OCI-LY1 (cell line): ENCODE measurements at regions not wholly inside any gene's neighbourhood (a gene's known extent, or its start where the extent isn't known, plus 50 kb on each side); places are given as distances from the start of the nearest gene placed in this dataset.
A peak's percentile ranks its signal among the peaks of the same experiment; 100 is the strongest.
"Not testable (repeated sequence)": the region's sequence is repeated elsewhere in the genome, so short reads cannot be mapped to it uniquely, and the experiment has no call there.

Experiments used
- H2AFZ ChIP-seq: fragments of 200-600 bp; sonication (generic), shearing (Covaris generic); 2 replicates; pipeline ENCODE4 v1.6.0; 2014; ENCODE audit warnings: antibody characterized with exemption, mild to moderate bottlenecking, low read length
- H3F3A ChIP-seq: fragments of 200-600 bp; sonication (generic), shearing (Covaris generic); 2 replicates; pipeline ENCODE4 v1.6.0; 2014; ENCODE audit warnings: mild to moderate bottlenecking, antibody characterized with exemption, low read length, moderate library complexity; ENCODE audit not compliant: insufficient read depth
- H3K27ac ChIP-seq: fragments of 200-600 bp; sonication (generic); 2 replicates; pipeline ENCODE4 v1.5.1; 2014; ENCODE audit warnings: low read length, mixed run types, mild to moderate bottlenecking, low read depth; ENCODE audit not compliant: poor library complexity, severe bottlenecking
- H3K27me3 ChIP-seq: fragments of 200-600 bp; sonication (generic); 2 replicates; pipeline ENCODE4 v1.6.0; 2014; ENCODE audit warnings: antibody characterized with exemption, mild to moderate bottlenecking, low read length, moderate library complexity; ENCODE audit not compliant: insufficient read depth
- H3K36me3 ChIP-seq: fragments of 200-600 bp; sonication (generic); 2 replicates; pipeline ENCODE4 v1.6.1; 2014; ENCODE audit warnings: mild to moderate bottlenecking, antibody characterized with exemption, low read length, moderate library complexity, mixed read lengths; ENCODE audit not compliant: insufficient read depth
- H3K4me1 ChIP-seq: fragments of 200-600 bp; sonication (generic); 2 replicates; pipeline ENCODE4 v1.5.1; 2014; ENCODE audit warnings: mild to moderate bottlenecking, low read length, moderate library complexity; ENCODE audit not compliant: insufficient read depth, severe bottlenecking
- H3K4me2 ChIP-seq: fragments of 200-600 bp; sonication (generic), shearing (Covaris generic); 2 replicates; pipeline ENCODE4 v1.6.1; 2014; ENCODE audit warnings: low read length
- H3K4me3 ChIP-seq: fragments of 200-600 bp; sonication (generic); 2 replicates; pipeline ENCODE4 v1.5.1; 2014; ENCODE audit warnings: low read length, low read depth, mild to moderate bottlenecking, mixed read lengths; ENCODE audit not compliant: poor library complexity, severe bottlenecking
- H3K79me2 ChIP-seq: fragments of 200-600 bp; shearing (Covaris generic); 2 replicates; pipeline ENCODE4 v1.6.1; 2016; ENCODE audit warnings: mixed run types, low read length, mixed read lengths; ENCODE audit not compliant: insufficient read depth
- H3K9ac ChIP-seq: fragments of 200-600 bp; sonication (generic), shearing (Covaris generic); 2 replicates; pipeline ENCODE4 v1.6.1; 2014; ENCODE audit warnings: mild to moderate bottlenecking, low read length, mixed read lengths
- H3K9me2 ChIP-seq: fragments of 200-600 bp; sonication (generic), shearing (Covaris generic); 2 replicates; pipeline ENCODE4 v1.6.1; 2014; ENCODE audit warnings: low read depth, mild to moderate bottlenecking, low read length, mixed read lengths
- H3K9me3 ChIP-seq: fragments of 200-600 bp; shearing (Covaris generic); 2 replicates; pipeline ENCODE4 v1.6.1; 2014; ENCODE audit warnings: low read length, mixed read lengths
- H4K20me1 ChIP-seq: fragments of 200-600 bp; sonication (generic), shearing (Covaris generic); 2 replicates; pipeline ENCODE4 v1.6.0; 2016; ENCODE audit warnings: mild to moderate bottlenecking, low read length; ENCODE audit not compliant: insufficient read depth

DNA sequence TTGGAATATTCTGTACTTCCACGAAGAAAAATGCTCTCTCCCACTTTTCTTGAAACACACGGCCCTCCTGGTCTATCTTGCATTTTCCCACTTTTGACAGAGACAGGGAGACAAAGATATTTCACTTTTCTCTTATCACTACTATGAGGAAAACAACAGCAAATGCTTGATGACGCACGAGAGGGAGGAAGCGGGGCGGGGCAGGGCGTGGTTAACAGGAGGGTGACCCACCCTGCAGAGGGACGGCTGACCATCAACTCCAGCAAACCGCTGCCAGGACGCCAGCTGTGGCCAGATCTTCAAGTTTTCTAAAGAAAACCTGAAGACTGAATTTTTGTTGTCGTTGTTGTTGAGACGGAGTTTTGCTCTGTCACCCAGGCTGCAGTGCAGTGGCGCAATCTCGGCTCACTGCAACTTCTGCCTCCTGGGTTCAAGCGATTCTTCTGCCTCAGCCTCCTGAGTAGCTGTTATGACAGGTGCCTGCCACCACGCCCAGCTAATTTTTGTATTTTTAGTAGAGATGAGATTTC is 63.8 kb downstream of the NSUN5 start:
- H3K27me3 ChIP-seq, H3K79me2 ChIP-seq, H3K9me2 ChIP-seq, H3F3A ChIP-seq, H3K4me2 ChIP-seq, H3K9me3 ChIP-seq, H3K9ac ChIP-seq, H3K36me3 ChIP-seq, H3K27ac ChIP-seq, H3K4me1 ChIP-seq, H3K4me3 ChIP-seq, H4K20me1 ChIP-seq, H2AFZ ChIP-seq: not testable (repeated sequence)

DNA sequence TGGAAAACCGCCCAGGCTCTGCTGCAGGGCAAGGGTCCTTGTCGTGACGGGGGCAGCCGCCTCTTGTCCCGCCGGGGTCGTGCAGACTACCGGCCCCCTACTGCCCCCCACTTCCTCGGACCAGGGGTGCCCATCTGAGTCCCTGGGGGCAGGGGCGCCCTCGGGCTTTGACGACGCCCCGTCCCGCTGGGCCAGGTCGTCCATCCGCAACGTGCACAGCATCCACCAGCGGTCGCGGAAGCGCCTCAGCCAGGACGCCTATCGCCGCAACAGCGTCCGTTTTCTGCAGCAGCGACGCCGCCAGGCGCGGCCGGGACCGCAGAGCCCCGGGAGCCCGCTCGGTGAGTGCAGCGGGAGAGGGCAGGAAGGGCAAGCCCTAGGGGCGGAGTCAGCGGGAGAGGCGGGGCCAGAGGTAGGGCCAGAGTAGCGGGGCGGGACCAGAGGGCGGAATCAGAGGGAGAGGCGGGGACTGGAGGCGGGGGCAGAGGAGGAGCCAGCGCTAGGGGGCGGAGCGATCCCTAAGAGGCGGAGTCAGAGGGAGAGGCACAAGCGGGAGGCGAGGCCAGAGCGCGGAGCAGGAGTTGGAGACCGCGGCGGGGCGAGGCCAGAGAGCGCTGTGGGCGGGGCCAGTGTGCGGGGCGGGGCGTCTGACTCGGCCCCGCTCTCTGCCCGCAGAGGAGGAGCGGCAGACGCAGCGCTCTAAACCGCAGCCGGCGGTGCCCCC is 73.5 kb downstream of the NSUN5 start:
- H3K4me2 ChIP-seq = peak overlapping the region; percentile 55
- not testable (repeated sequence) for H3K27ac ChIP-seq, H3K9me2 ChIP-seq, H4K20me1 ChIP-seq, H3F3A ChIP-seq, H3K9ac ChIP-seq, H2AFZ ChIP-seq, H3K27me3 ChIP-seq, H3K36me3 ChIP-seq, H3K79me2 ChIP-seq, H3K4me1 ChIP-seq, H3K9me3 ChIP-seq
- peak overlapping the region; percentile 50 for H3K4me3 ChIP-seq

DNA sequence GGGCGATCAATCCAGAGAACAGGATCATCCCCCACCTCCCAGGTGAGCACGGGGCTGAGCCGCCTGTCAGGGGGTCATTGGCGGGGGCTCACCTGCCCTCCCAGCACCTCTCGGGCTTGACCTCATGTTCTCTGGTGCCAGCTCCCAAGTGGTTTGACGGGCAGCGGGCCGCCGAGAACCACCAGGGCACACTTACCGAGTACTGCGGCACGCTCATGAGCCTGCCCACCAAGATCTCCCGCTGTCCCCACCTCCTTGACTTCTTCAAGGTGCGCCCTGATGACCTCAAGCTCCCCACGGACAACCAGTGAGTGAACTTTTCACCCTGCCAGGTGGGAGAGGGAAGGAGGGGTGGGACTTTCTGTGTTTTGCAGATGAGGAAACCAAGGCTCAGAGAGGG is 82.9 kb downstream of the NSUN5 start:
- H3K4me2 ChIP-seq, H2AFZ ChIP-seq: not testable (repeated sequence)

DNA sequence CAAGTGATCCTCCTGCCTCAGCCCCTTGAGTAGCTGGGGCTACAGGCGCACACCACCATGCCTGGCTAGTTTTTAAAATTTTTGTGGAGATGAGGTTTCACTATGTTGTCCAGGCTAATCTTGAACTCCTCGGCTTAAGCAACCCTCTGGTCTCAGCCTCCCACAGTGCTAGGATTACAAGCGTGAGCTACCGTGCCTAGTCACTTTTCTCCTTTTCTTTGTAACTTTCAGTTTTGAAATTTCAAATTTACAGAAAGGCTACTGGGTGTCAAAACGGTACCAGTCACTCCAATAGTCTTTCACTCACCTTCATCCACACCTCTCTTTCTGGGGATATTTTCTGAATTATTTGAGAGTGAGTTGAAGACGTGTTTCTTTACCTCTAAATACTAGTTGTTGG is 86.9 kb downstream of the NSUN5 start:
- H3K9me2 ChIP-seq, H3K27me3 ChIP-seq: not testable (repeated sequence)

More for the DNA sequence above, 82.9 kb downstream of the NSUN5 start:
- H3K36me3 ChIP-seq, H4K20me1 ChIP-seq, H3K4me3 ChIP-seq, H3K9ac ChIP-seq, H3K27me3 ChIP-seq, H3F3A ChIP-seq, H3K9me3 ChIP-seq, H3K9me2 ChIP-seq, H3K27ac ChIP-seq, H3K4me1 ChIP-seq, H3K79me2 ChIP-seq: not testable (repeated sequence)

DNA sequence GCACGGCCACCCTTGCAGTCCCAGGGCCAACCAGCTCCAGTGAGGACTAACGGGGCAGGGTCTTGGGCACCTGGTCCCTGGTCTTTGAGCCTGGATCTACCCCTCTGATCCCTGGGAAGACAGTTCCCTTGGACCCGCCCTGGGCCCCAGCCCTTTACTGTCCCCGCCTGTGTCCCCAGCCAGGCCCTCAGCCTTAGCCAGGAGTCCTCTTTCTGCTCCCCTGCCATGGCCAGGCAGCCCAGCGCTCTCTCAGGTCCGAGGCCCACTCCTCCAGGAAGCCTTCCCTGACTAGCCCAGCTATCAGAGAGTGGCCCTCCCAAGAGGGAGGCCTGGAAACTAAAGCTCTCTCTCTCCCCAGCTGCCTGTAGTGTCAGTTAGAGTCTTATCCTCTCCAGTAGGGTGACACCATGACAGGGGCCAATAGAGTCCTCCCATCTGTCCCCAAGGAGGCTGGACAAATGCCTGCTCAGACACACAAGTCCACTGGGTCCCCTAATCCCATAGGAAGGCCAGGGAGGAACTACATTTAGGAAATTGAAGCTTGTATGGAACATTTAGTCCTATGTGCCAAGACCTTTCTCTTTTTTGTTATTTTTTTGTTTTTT is 87.8 kb downstream of the NSUN5 start:
- H3K27me3 ChIP-seq = not testable (repeated sequence)

More for the DNA sequence above, 86.9 kb downstream of the NSUN5 start:
- not testable (repeated sequence) for H3K9ac ChIP-seq, H2AFZ ChIP-seq, H4K20me1 ChIP-seq, H3K36me3 ChIP-seq, H3K4me3 ChIP-seq, H3F3A ChIP-seq, H3K79me2 ChIP-seq, H3K4me1 ChIP-seq, H3K9me3 ChIP-seq, H3K4me2 ChIP-seq, H3K27ac ChIP-seq

DNA sequence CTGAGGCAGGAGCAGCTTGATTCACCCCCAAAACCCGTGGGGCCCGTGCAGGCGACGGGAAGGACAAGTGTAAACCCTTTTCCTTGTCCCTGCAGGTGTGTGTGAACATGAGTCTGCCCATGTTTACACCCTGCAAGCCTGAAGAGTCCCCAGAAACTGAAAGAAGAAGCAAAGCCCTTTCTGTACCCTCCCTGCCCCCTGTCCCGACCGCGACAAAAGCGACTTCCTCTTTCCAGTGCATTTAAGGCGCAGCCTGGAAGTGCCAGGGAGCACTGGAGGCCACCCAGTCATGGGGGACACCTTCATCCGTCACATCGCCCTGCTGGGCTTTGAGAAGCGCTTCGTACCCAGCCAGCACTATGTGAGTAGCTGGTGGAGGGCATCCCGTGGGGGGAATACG is 88.3 kb downstream of the NSUN5 start:
- H3K27ac ChIP-seq, H3K36me3 ChIP-seq, H2AFZ ChIP-seq, H3K79me2 ChIP-seq, H4K20me1 ChIP-seq, H3F3A ChIP-seq, H3K4me2 ChIP-seq, H3K4me1 ChIP-seq, H3K4me3 ChIP-seq, H3K9ac ChIP-seq, H3K9me2 ChIP-seq, H3K27me3 ChIP-seq, H3K9me3 ChIP-seq: not testable (repeated sequence)

More for the DNA sequence above, 87.8 kb downstream of the NSUN5 start:
- H3F3A ChIP-seq, H3K9ac ChIP-seq, H3K9me2 ChIP-seq, H3K4me2 ChIP-seq, H3K4me3 ChIP-seq, H3K36me3 ChIP-seq, H3K9me3 ChIP-seq, H4K20me1 ChIP-seq, H3K4me1 ChIP-seq, H2AFZ ChIP-seq, H3K27ac ChIP-seq, H3K79me2 ChIP-seq: not testable (repeated sequence)

DNA sequence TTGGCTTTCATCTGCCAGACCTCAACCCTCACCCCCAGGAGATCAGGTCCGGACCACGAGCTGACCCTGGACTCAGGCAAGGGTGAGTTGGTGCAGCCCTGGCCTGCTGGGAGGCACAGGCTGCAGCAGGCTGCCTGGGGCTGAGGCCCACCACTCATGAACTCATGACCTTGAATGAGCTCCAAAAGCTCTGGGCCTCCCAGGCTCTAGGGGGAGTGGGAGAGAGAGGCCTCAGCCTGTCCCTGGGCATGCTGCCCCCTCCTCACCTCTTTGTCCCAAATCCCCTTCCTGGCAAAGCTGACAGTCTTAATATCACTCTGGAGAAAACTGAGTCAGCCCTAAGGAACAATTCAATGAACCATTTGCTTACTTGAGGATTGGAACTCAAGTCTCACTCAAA is 89.8 kb downstream of the NSUN5 start:
- not testable (repeated sequence) for H4K20me1 ChIP-seq, H2AFZ ChIP-seq, H3K9me2 ChIP-seq, H3K27ac ChIP-seq, H3F3A ChIP-seq, H3K79me2 ChIP-seq, H3K4me1 ChIP-seq, H3K9me3 ChIP-seq, H3K36me3 ChIP-seq, H3K27me3 ChIP-seq, H3K9ac ChIP-seq, H3K4me2 ChIP-seq, H3K4me3 ChIP-seq
